ENCODE measurements at regions not wholly inside any gene's neighbourhood (a gene's known extent, or its start where the extent isn't known, plus 50 kb on each side); places are given as distances from the start of the nearest gene placed in this dataset.

DNA sequence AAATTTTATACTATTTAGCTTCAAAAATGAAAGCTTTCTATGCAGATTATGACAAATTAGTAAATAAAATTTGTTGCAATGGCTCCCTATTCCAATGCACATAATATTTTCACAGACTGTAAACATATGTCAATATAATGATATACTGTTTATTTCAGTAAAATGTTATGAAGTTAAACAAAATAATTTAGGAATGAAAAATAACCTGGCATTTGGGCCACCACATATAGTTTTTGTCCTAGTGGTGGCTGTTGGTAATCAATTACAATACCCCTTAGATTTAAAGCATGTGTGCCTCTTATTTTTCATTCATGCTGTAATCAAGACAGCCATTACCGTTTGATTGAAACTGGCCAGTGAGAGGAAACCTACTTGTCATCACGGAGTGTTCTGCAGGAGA is 928.5 kb upstream of the KCND2 start:
- dilution Hi-C loops (cut with HindIII; ENCODE audit: low sequenced_read_pairs, unreplicated experiment) (no loop called here), in situ Hi-C loops (cut with MboI; ENCODE audit: low sequenced_read_pairs) (no loop called here), intact Hi-C loops (cut with micrococcal nuclease) (no loop called here)
- Histone ChIP-seq H2BK15ac (ENCODE audit: low read depth, low read length) (no peak overlapping the region), H2BK120ac (ENCODE audit: low read depth, low read length) (no peak overlapping the region), H4K8ac (ENCODE audit: low read depth in 2 of 2, low read length in 2 of 2) (no peak overlapping the region), H2BK20ac (ENCODE audit: low read depth, low read length) (no peak overlapping the region), H4K5ac (ENCODE audit: low read depth, low read length) (no peak overlapping the region), H3K4ac (ENCODE audit: low read depth, low read length) (no peak overlapping the region), H2BK5ac (ENCODE audit: low read depth, low read length, poor library complexity, severe bottlenecking) (no peak overlapping the region), H2AK5ac (ENCODE audit: low read depth, low read length) (no peak overlapping the region), H3K14ac (replicated peaks; ENCODE audit: low read depth, low read length) (no peak overlapping the region), H2AFZ (replicated peaks; ENCODE audit: low read length, poor library complexity) (no peak overlapping the region), H3K56ac (ENCODE audit: extremely low read depth, insufficient read depth, low read length) (no peak overlapping the region), H3K4me1 (ENCODE audit: control insufficient read depth, insufficient read depth, low read length) (no peaks in the 10 kb centered on the region), H4K91ac (ENCODE audit: insufficient read depth, low read depth, low read length) (no peak overlapping the region), H3K9me3 (ENCODE audit: control insufficient read depth, insufficient read depth, low read length) (no peaks in the 10 kb centered on the region), H3K36me3 (ENCODE audit: control insufficient read depth, insufficient read depth, low read length) (no peaks in the 10 kb centered on the region), H4K20me1 (ENCODE audit: insufficient read depth, low read length) (no peaks in the 10 kb centered on the region), H3K27me3 (ENCODE audit: control insufficient read depth, insufficient read depth, low read length) (no peaks in the 10 kb centered on the region), H3K79me1 (ENCODE audit: low read depth in 1 of 2, low read length in 2 of 2) (no peaks in the 10 kb centered on the region), H3K18ac (ENCODE audit: low read depth, low read length) (no peak overlapping the region), H2AK9ac (replicated peaks; ENCODE audit: low read depth, low read length, poor library complexity) (no peak overlapping the region), H3K9me1 (ENCODE audit: insufficient read depth, low read length) (no peaks in the 10 kb centered on the region), H3K23ac (ENCODE audit: low read depth, low read length) (no peak overlapping the region), H3K27ac (ENCODE audit: insufficient read depth, low read length) (no peak overlapping the region), H3K9ac (ENCODE audit: low read depth, low read length) (no peak overlapping the region), H3K4me2 (ENCODE audit: low read depth, low read length) (no peak overlapping the region), H3K4me3 (ENCODE audit: insufficient read depth, low read depth, low read length) (no peak overlapping the region)
- WGBS, 2 experiments (ENCODE audit: extremely low coverage in 2 of 2, insufficient read length in 1 of 2) = no CpG with 5 or more reads among the region's 2 CpGs
- DNase-seq (no peak), ATAC-seq (ENCODE audit: low read depth) (no peak)
- ChIA-PET CTCF (no interaction called here), POLR2A (ENCODE audit: unreplicated experiment) (no interaction called here)
- no TSS peak for BruUV-seq (replicated peaks)
- TF ChIP-seq RAD21 (IDR thresholded peaks at IDR 0.05; ENCODE audit: low read length) (no peak), BHLHE40 (IDR thresholded peaks at IDR 0.05; ENCODE audit: low read depth, low read length) (no peak), MAFK (IDR thresholded peaks at IDR 0.05; ENCODE audit: low read depth, low read length) (no peak), CHD1 (IDR thresholded peaks at IDR 0.05; ENCODE audit: low read depth, low read length) (no peak), SMC3 (IDR thresholded peaks at IDR 0.05; ENCODE audit: low read depth, low read length) (no peak), RFX5 (IDR thresholded peaks at IDR 0.05; ENCODE audit: low read depth, low read length) (no peak), RCOR1 (IDR thresholded peaks at IDR 0.05; ENCODE audit: insufficient replicate concordance, low read length) (no peak)
- TF ChIP-seq, protein P1, sequence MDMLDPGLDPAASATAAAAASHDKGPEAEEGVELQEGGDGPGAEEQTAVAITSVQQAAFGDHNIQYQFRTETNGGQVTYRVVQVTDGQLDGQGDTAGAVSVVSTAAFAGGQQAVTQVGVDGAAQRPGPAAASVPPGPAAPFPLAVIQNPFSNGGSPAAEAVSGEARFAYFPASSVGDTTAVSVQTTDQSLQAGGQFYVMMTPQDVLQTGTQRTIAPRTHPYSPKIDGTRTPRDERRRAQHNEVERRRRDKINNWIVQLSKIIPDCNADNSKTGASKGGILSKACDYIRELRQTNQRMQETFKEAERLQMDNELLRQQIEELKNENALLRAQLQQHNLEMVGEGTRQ (IDR thresholded peaks at IDR 0.05; ENCODE audit: low read depth, low read length) = no peak

All from IMR-90 (cell line).